Activated CD4-positive, alpha-beta T cell treated with anti-CD3 and anti-CD28 coated beads, Interleukin-2, amount 50 U/mL, for 1 hour (primary cell): ENCODE measurements at regions not wholly inside any gene's neighbourhood (a gene's known extent, or its start where the extent isn't known, plus 50 kb on each side); places are given as distances from the start of the nearest gene placed in this dataset.

ENCODE experiments used
- DNase-seq: peaks from one replicate; pipeline ENCODE4 v3.0.0-alpha.2; 2020

GRCh38 chr4:28117084-28117682 lies 1256.5 kb downstream of the STIM2 start:
- no peak for DNase-seq

GRCh38 chr4:28146191-28146590 lies 1285.5 kb downstream of the STIM2 start:
- DNase-seq, result no peak

- DNase-seq, result no peak
These were observed 1287.6 kb downstream of the STIM2 start for GRCh38 chr4:28148221-28148620.

GRCh38 chr4:28149762-28150161 lies 1289.1 kb downstream of the STIM2 start:
- DNase-seq, result no peak

GRCh38 chr4:28151314-28151713 lies 1290.7 kb downstream of the STIM2 start:
- no peak for DNase-seq

GRCh38 chr4:28167411-28167810 lies 1306.8 kb downstream of the STIM2 start:
- no peak for DNase-seq

GRCh38 chr4:28176942-28177341 lies 1316.3 kb downstream of the STIM2 start:
- DNase-seq, result no peak

- no peak for DNase-seq
These were observed 1317.0 kb downstream of the STIM2 start for GRCh38 chr4:28177641-28178040.

GRCh38 chr4:28179126-28179525 lies 1318.5 kb downstream of the STIM2 start:
- DNase-seq, result no peak

GRCh38 chr4:28209371-28209924 lies 1348.8 kb downstream of the STIM2 start:
- no peak for DNase-seq

- DNase-seq, result no peak
These were observed 1351.2 kb downstream of the STIM2 start for GRCh38 chr4:28211676-28212470.

GRCh38 chr4:28221536-28221935 lies 1360.9 kb downstream of the STIM2 start:
- DNase-seq, result no peak

- no peak for DNase-seq
These were observed 1364.4 kb downstream of the STIM2 start for GRCh38 chr4:28225050-28225449.

- no peak for DNase-seq
These were observed 1365.2 kb downstream of the STIM2 start for GRCh38 chr4:28225689-28226353.

GRCh38 chr4:28226962-28227361 lies 1366.3 kb downstream of the STIM2 start:
- no peak for DNase-seq

GRCh38 chr4:28227764-28228163 lies 1367.1 kb downstream of the STIM2 start:
- DNase-seq, result no peak

GRCh38 chr4:28228561-28229491 lies 1368.2 kb downstream of the STIM2 start:
- DNase-seq, result no peak

GRCh38 chr4:28232376-28232775 lies 1371.7 kb downstream of the STIM2 start:
- DNase-seq, result no peak

GRCh38 chr4:28232951-28233350 lies 1372.3 kb downstream of the STIM2 start:
- DNase-seq, result no peak

- no peak for DNase-seq
These were observed 1373.1 kb downstream of the STIM2 start for GRCh38 chr4:28233724-28234123.

- DNase-seq, result no peak
These were observed 1378.2 kb downstream of the STIM2 start for GRCh38 chr4:28238876-28239275.

GRCh38 chr4:28241021-28241420 lies 1380.4 kb downstream of the STIM2 start:
- DNase-seq, result no peak

- no peak for DNase-seq
These were observed 1387.2 kb downstream of the STIM2 start for GRCh38 chr4:28247805-28248204.
